Activated naive CD8-positive, alpha-beta T cell treated with anti-CD3 and anti-CD28 coated beads, Interleukin-2, amount 10 ng/mL, durations not matched to agents 7 days and 5 days (primary cell): ENCODE measurements at regions not wholly inside any gene's neighbourhood (a gene's known extent, or its start where the extent isn't known, plus 50 kb on each side); places are given as distances from the start of the nearest gene placed in this dataset.

Experiments used
- ATAC-seq: fragments of 150-1000 bp; cut with Tn5 transposase; one replicate; pipeline ENCODE4 v1.10.0; 2021; ENCODE audit warnings: low read depth, moderate library complexity
- POLR2A ChIA-PET: fragments of 350-600 bp; sonication (Branson Sonifier 250); formaldehyde crosslinking; loops from one replicate; lab custom pipeline; 2021; ENCODE audit warnings: antibody characterized with exemption; lab: Charles Lee
- DNase-seq: peaks from one replicate; pipeline ENCODE4 v3.0.0; 2021
- H3K27ac Mint-ChIP-seq: one replicate; pipeline ENCODE4 v1.8.0; 2022; ENCODE audit warnings: mild to moderate bottlenecking, mixed read lengths
- H3K27me3 Mint-ChIP-seq: one replicate; pipeline ENCODE4 v1.8.0; 2022; ENCODE audit warnings: mild to moderate bottlenecking, moderate library complexity, mixed read lengths
- H3K36me3 Mint-ChIP-seq: one replicate; pipeline ENCODE4 v1.8.0; 2021; ENCODE audit warnings: mild to moderate bottlenecking, mixed read lengths
- H3K4me1 Mint-ChIP-seq: one replicate; pipeline ENCODE4 v1.8.0; 2021; ENCODE audit warnings: mixed read lengths
- H3K4me3 Mint-ChIP-seq: one replicate; pipeline ENCODE4 v1.8.0; 2022; ENCODE audit warnings: mild to moderate bottlenecking, moderate library complexity, mixed read lengths
- H3K9me3 Mint-ChIP-seq: one replicate; pipeline ENCODE4 v1.8.0; 2021; ENCODE audit warnings: mixed read lengths

DNA sequence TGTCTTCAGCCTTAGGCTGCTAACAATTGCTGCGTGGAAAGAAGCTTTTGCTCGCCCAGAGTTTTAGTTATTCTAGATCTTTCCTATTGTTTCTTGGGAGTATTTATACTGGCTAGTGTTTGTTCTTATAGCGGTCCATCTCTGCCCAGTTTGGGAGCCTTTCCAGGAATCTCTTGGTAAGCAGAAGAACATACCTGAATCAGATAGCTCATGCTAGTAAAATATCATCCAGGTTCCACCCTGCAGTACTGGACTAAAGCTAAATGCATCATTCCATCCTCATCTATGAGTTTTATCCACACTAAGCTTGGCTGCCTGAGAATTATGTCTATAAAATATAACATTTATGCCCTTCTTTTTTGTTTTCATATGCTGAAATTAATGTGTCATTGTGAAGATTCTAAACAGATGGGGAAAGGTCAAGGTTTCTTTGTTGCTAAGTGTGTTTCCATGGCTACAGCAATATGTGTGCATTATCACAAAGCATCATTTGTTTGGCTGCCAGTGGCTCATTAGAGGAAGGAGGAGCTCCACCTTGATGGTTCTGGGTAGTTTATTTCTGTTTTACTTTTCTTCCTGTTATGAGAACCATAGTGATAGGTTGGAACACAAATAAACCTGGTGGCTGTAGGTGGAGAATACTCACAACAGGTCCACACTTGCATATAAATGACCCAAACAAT is 182.8 kb downstream of the PIK3C3 start:
- no peak for ATAC-seq
- H3K27me3 Mint-ChIP-seq: no peaks in the 10 kb centered on the region
- no peaks in the 10 kb centered on the region for H3K36me3 Mint-ChIP-seq
- H3K9me3 Mint-ChIP-seq: peaks cover 3% of the 10 kb centered on the region
- H3K27ac Mint-ChIP-seq: no peak overlapping the region
- DNase-seq: no peak
- POLR2A ChIA-PET: no interaction called here
- no peak overlapping the region for H3K4me3 Mint-ChIP-seq
- H3K4me1 Mint-ChIP-seq: no peaks in the 10 kb centered on the region

DNA sequence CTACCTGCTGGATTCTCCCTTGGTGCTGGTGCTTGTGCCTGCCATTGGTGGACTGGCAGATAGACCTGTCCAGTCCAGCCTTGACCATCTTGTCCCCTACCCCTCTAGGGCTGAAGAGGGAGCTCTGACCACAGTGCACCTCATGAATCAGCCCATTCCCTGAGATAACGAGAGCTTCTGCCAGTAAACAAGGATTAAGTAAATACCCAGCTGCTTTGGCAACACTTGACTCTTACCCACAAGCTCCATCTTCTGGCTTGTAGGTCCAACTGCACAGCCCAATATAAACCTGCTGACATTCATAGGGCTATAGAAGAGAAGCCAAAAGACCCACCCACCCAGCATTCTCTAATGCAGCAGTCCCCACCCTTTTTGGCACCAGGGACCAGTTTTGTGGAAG is 186.4 kb downstream of the PIK3C3 start:
- no peaks in the 10 kb centered on the region for H3K36me3 Mint-ChIP-seq
- DNase-seq: no peak
- no peak overlapping the region for H3K27ac Mint-ChIP-seq
- no peak for ATAC-seq
- POLR2A ChIA-PET: no interaction called here
- no peak overlapping the region for H3K4me3 Mint-ChIP-seq
- H3K9me3 Mint-ChIP-seq: peaks cover 4% of the 10 kb centered on the region
- H3K4me1 Mint-ChIP-seq: no peaks in the 10 kb centered on the region
- H3K27me3 Mint-ChIP-seq: no peaks in the 10 kb centered on the region

DNA sequence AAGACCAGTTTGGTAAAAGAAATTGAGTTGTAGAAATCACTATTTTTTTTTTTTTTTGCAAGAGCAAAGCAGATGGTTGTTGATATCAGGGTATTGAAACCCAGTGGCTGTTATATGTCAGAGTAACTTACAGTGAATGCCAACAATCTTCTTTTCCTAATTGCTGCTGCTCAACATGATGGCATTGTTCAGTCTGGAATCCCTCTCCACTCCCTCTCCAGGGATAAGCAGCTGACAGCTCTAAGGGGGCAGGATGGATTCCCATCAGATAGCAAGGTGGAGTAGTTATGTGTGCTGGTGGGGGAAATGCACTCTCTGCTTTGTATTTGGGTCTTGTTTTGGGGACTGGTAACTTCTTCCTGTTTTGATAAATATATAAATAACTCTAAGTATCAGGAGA is 200.0 kb downstream of the PIK3C3 start:
- Mint-ChIP-seq H3K4me1 (no peaks in the 10 kb centered on the region), H3K9me3 (no peaks in the 10 kb centered on the region), H3K4me3 (no peak overlapping the region), H3K27ac (no peak overlapping the region), H3K27me3 (no peaks in the 10 kb centered on the region), H3K36me3 (no peaks in the 10 kb centered on the region)
- ATAC-seq (no peak), DNase-seq (no peak)
- POLR2A ChIA-PET: no interaction called here

DNA sequence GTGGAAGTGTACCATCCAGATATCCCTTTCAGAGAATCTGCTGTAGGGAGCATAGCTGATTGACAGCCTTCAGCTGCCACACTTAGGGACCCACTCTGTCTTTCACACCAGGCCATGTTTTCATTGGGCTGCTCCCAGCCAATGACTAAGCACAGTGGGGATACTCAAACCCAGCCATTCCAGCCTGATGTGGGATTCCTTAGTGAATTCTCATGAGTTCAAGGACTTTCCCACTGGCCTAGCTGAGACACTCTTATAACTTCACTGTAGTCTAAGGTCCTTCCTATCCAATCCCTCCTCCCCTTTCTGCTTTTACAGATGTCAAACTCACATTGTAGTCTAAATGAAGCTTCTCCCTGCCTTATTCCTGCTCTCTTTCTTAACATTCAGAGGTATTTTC is 201.2 kb downstream of the PIK3C3 start:
- H3K4me3 Mint-ChIP-seq: no peak overlapping the region
- no peaks in the 10 kb centered on the region for H3K27me3 Mint-ChIP-seq
- no peak overlapping the region for H3K27ac Mint-ChIP-seq
- no peaks in the 10 kb centered on the region for H3K4me1 Mint-ChIP-seq
- POLR2A ChIA-PET: no interaction called here
- H3K36me3 Mint-ChIP-seq: no peaks in the 10 kb centered on the region
- ATAC-seq (no peak), DNase-seq (no peak)
- no peaks in the 10 kb centered on the region for H3K9me3 Mint-ChIP-seq

DNA sequence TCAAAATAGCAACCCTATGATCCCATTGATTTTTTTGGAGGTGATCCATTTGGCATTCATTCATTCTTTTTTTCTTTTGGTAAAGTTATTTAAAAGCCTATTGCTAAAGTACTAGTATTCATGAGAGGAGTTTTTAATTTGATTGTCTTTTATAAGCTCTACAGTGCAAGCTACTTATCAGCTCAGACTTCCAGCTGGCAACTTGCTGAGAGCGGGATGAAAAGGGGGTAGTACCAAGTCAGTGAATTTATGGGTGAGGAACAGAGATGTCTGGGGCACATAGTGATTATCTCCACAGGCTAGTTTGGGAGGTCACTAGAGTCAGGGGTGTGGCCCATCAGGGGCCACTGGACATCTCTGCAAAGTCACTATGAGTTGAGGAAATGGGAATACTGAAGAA is 202.4 kb downstream of the PIK3C3 start:
- Mint-ChIP-seq H3K36me3 (no peaks in the 10 kb centered on the region), H3K4me3 (no peak overlapping the region), H3K27me3 (no peaks in the 10 kb centered on the region), H3K4me1 (no peaks in the 10 kb centered on the region), H3K9me3 (no peaks in the 10 kb centered on the region), H3K27ac (no peak overlapping the region)
- no peak for ATAC-seq
- POLR2A ChIA-PET: no interaction called here
- no peak for DNase-seq

DNA sequence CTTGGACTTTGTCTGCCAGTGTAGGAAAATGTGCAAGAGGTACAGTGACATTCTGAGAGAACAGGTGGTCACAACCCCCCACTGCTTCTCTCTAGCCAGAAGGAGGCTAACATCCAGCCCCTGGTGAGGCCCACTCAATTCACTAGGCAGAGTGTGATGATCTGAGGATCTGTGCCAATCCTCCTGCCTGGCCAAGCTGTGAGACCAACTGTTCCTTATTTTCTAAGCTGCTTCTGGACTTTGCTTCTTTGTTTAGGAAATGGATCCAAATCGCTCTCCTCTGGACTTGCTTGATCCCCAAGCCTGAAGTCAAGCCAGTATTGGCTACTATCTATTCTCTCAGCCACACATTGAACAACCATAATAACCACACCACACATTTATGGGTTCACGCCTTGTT is 202.8 kb downstream of the PIK3C3 start:
- Mint-ChIP-seq H3K27ac (no peak overlapping the region), H3K27me3 (no peaks in the 10 kb centered on the region), H3K4me3 (no peak overlapping the region), H3K9me3 (no peaks in the 10 kb centered on the region), H3K4me1 (no peaks in the 10 kb centered on the region), H3K36me3 (no peaks in the 10 kb centered on the region)
- DNase-seq: no peak
- POLR2A ChIA-PET: no interaction called here
- no peak for ATAC-seq

DNA sequence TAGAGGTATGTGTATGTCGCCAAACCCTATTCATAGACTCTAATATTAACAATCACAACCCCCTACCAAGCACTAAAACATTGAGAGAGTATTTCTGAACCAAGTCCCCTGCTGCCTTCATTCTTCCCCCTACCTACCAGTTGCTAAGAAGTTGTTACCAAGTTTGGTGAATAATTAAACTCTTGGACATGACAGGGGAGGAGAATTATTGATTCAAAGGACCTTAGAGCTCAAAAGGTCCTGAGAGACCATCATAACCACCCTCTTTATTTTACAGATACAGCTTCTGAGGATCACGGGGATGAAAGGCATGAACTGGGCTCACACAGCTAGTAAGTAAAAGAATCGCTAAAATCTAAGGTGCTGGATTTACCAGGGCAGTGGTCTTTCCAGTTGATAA is 204.1 kb downstream of the PIK3C3 start:
- H3K4me1 Mint-ChIP-seq: no peaks in the 10 kb centered on the region
- no peaks in the 10 kb centered on the region for H3K9me3 Mint-ChIP-seq
- no peak overlapping the region for H3K27ac Mint-ChIP-seq
- ATAC-seq (no peak), DNase-seq (no peak)
- H3K4me3 Mint-ChIP-seq: no peak overlapping the region
- POLR2A ChIA-PET: no interaction called here
- no peaks in the 10 kb centered on the region for H3K27me3 Mint-ChIP-seq
- H3K36me3 Mint-ChIP-seq: no peaks in the 10 kb centered on the region

DNA sequence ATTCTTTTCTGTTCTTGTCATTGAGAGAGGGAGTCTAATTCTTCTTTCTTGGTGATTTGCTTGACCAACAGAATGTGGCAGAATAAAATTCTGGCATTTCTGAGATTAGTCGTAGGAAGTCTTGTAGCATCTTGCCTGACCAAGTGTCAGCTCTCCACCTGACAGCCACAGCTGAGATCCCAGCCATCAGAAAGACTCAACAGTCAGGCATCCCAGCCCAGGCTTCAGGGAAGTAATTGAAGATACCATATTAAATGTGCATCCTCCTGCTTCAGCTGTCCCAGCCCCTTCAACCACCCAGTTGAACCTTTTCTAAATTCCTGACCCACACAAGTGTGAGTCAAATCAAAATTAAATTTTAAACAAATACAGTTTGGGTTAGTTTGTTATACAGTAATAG is 208.3 kb downstream of the PIK3C3 start:
- Mint-ChIP-seq H3K36me3 (no peaks in the 10 kb centered on the region), H3K4me3 (no peak overlapping the region), H3K9me3 (no peaks in the 10 kb centered on the region), H3K4me1 (no peaks in the 10 kb centered on the region), H3K27ac (no peak overlapping the region), H3K27me3 (peaks cover 4% of the 10 kb centered on the region)
- ATAC-seq (no peak), DNase-seq (no peak)
- POLR2A ChIA-PET: no interaction called here

DNA sequence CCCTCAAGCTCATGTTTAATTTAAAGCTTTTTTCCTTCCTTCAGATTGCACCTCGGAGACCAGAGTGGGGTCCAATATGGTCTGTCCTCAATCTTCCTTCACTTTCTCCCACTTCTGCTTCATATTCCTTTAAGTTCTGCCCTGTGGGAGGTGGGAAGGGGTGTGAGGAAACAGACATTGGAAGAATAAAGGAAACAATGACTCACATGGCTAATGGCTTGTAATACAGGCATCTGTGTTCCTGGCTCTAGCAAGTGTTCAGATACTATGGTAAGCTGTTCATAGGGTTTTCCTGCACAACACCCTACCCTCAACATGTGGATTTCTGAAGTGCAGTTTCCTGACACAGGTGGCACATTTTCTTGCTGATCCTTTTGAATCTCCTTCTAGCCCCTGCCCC is 209.5 kb downstream of the PIK3C3 start:
- DNase-seq (no peak), ATAC-seq (no peak)
- Mint-ChIP-seq H3K36me3 (no peaks in the 10 kb centered on the region), H3K4me1 (no peaks in the 10 kb centered on the region), H3K9me3 (no peaks in the 10 kb centered on the region), H3K27me3 (peaks cover 4% of the 10 kb centered on the region), H3K4me3 (no peak overlapping the region), H3K27ac (no peak overlapping the region)
- POLR2A ChIA-PET: no interaction called here

DNA sequence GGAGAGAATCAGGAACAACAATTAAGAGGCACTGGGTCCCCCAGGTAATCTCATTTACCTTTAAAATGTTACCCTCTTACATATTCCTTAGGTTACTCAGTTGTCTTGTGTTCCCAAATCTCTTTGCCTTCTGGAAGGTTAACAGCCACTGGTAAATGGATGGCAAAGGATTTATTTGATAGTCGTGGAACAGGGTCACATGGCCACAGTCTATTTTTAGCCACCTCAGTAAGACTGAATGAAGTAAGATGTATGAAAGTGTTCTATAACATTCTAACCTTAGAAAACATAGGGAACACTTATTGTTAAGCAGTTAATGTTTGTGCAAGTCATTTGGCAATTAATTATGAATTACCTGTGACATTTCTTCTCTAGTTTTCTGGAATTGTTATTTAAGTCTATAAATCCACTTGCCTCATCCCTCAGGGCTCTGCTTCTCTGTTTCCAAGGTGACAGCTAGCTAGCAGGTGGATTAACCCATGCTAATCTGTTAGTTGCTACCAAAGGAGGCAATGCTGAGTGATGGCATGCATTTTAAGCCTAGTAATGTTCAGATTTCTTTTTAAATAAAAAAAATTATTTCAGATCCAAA is 211.0 kb downstream of the PIK3C3 start:
- DNase-seq (no peak), ATAC-seq (no peak)
- Mint-ChIP-seq H3K27ac (no peak overlapping the region), H3K4me1 (no peaks in the 10 kb centered on the region), H3K36me3 (no peaks in the 10 kb centered on the region), H3K9me3 (no peaks in the 10 kb centered on the region), H3K27me3 (peaks cover 4% of the 10 kb centered on the region), H3K4me3 (no peak overlapping the region)
- POLR2A ChIA-PET: no interaction called here

DNA sequence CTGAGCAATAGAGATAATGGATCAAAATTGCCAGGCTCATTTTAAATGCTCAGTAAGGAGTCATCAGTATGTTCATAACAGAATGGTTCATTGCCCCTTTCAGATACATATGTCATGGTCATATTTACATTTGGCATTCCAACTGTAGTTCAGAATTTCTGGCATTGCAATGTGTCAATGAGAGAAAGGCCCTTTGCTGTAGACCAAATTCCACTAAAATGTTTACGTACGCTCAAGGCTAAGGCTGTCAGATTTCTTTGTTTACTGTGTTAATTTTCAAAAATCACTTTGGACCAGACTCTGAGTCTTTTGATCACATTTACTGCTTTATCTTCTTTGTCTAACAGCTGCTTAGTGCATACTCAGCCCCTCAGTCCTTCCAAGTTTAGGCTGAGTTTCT is 213.5 kb downstream of the PIK3C3 start:
- Mint-ChIP-seq H3K4me1 (no peaks in the 10 kb centered on the region), H3K4me3 (no peak overlapping the region), H3K36me3 (no peaks in the 10 kb centered on the region), H3K27ac (no peak overlapping the region), H3K9me3 (no peaks in the 10 kb centered on the region), H3K27me3 (peaks cover 4% of the 10 kb centered on the region)
- POLR2A ChIA-PET: no interaction called here
- DNase-seq (no peak), ATAC-seq (no peak)

DNA sequence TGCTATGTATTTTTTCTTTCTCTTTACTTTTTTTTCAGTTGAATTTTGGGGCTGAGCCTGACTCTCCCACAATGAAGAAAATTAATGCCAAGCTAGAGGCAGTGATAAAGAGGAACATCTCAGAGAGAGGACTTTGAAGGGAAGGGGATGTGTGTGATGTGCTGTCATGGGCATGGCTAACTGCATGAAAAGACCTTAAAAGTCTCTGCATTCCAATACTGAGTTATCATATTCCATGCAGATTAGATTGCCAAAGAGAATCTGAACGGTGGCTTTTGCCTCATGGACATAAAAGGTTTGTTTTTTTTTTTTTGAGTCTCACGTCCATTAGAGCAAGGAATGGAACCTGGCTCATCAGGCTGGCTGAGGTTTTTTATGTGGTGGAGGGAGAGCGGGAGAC is 213.9 kb downstream of the PIK3C3 start:
- H3K27ac Mint-ChIP-seq: no peak overlapping the region
- H3K27me3 Mint-ChIP-seq: peaks cover 4% of the 10 kb centered on the region
- ATAC-seq (no peak), DNase-seq (no peak)
- POLR2A ChIA-PET: no interaction called here
- no peaks in the 10 kb centered on the region for H3K9me3 Mint-ChIP-seq
- H3K4me3 Mint-ChIP-seq: no peak overlapping the region
- no peaks in the 10 kb centered on the region for H3K4me1 Mint-ChIP-seq
- no peaks in the 10 kb centered on the region for H3K36me3 Mint-ChIP-seq

DNA sequence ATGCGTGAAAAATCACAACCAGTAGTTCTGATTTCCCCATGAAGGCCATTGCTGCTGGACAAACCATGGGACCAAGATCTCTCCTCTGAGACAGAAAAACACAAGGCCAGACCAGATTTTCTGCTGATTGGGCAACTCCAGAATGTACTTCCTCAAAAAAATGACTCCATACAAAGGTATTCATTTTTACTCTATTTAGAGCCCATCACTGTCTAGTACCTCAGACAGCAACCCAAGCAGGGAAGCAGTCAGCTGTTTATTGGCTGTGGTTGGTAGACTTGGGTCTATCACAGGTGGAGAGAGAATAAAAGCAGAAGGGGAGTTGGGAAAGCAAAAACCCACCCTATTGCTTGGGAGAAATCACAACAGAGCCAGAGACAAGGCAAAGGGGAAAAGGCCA is 219.9 kb downstream of the PIK3C3 start:
- Mint-ChIP-seq H3K4me3 (no peak overlapping the region), H3K4me1 (no peaks in the 10 kb centered on the region), H3K9me3 (no peaks in the 10 kb centered on the region), H3K27me3 (peaks cover 2% of the 10 kb centered on the region), H3K27ac (no peak overlapping the region), H3K36me3 (no peaks in the 10 kb centered on the region)
- DNase-seq (no peak), ATAC-seq (no peak)
- POLR2A ChIA-PET: no interaction called here

DNA sequence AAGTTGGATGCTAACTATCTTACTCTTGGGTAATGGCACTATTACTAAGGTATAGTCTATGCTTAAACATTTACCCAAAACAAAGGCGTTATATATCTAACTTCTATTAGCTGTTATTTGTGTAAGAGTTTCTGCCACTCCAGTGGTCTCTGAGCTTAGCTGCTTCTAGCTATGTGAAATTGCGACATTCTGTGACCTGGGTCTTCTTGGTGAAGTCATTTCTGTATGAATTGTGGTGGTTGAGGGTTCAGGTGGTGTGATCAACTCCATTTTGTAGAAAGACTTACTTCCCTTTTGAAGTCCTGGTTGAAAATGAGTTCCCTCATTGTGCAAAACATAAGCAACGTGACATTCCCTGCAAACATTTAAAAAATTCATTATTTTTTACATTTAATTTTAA is 221.6 kb downstream of the PIK3C3 start:
- H3K4me3 Mint-ChIP-seq: no peak overlapping the region
- no peak for ATAC-seq
- peaks cover 2% of the 10 kb centered on the region for H3K27me3 Mint-ChIP-seq
- no peaks in the 10 kb centered on the region for H3K36me3 Mint-ChIP-seq
- H3K27ac Mint-ChIP-seq: no peak overlapping the region
- POLR2A ChIA-PET: no interaction called here
- no peaks in the 10 kb centered on the region for H3K4me1 Mint-ChIP-seq
- no peak for DNase-seq
- H3K9me3 Mint-ChIP-seq: no peaks in the 10 kb centered on the region
